CD14-positive monocyte (primary cell): ENCODE measurements at regions not wholly inside any gene's neighbourhood (a gene's known extent, or its start where the extent isn't known, plus 50 kb on each side); places are given as distances from the start of the nearest gene placed in this dataset.

Experiments used
- DNase-seq, 3 donors: peaks; one replicate each; pipeline ENCODE4 v3.0.0-alpha.2; 2011 to 2022
- H2AFZ ChIP-seq: 2 replicates; pipeline ENCODE4 v1.6.0; 2012; ENCODE audit warnings: mild to moderate bottlenecking, low read depth, low read length, inconsistent platforms; ENCODE audit not compliant: insufficient read depth, poor library complexity, severe bottlenecking
- H3K27ac ChIP-seq, 2 donors: 1 replicate in 1 of 2; 2 replicates in 1 of 2; pipeline ENCODE4 v1.5.1; 2012 to 2013; ENCODE audit warnings: low read length in 2 of 2, control low read depth in 1 of 2, inconsistent platforms in 1 of 2, low read depth in 1 of 2, mild to moderate bottlenecking in 1 of 2
- H3K27me3 ChIP-seq, 2 donors: one replicate each; pipeline versions ENCODE4 v1.6.0 to v1.6.1; 2011 to 2013; ENCODE audit warnings: low read length in 2 of 2; ENCODE audit not compliant: control insufficient read depth in 2 of 2, insufficient read depth in 2 of 2
- H3K36me3 ChIP-seq, 2 donors: replicated peaks in 1 of 2; 1 replicate in 1 of 2; 2 replicates in 1 of 2; pipeline versions ENCODE4 v1.5.1 to v1.6.1; 2012 to 2013; ENCODE audit warnings: low read length in 2 of 2, control low read depth in 1 of 2, inconsistent platforms in 1 of 2, mild to moderate bottlenecking in 1 of 2; ENCODE audit not compliant: insufficient read depth in 2 of 2, control insufficient read depth in 1 of 2
- H3K4me1 ChIP-seq, 2 donors: 1 replicate in 1 of 2; 2 replicates in 1 of 2; pipeline versions ENCODE4 v1.5.1 to v1.6.1; 2012 to 2013; ENCODE audit warnings: low read length in 2 of 2, control low read depth in 1 of 2, inconsistent platforms in 1 of 2, mild to moderate bottlenecking in 1 of 2, moderate library complexity in 1 of 2; ENCODE audit not compliant: insufficient read depth in 2 of 2, control insufficient read depth in 1 of 2
- H3K4me2 ChIP-seq: replicated peaks from 2 replicates; pipeline ENCODE3; 2012; ENCODE audit warnings: low read length, moderate library complexity, mild to moderate bottlenecking; ENCODE audit not compliant: poor library complexity, severe bottlenecking; ENCODE audit errors: extremely low read depth
- H3K4me3 ChIP-seq, 3 experiments: fragments of 200-600 bp in 1 of 3; sonication (generic) in 1 of 3; replicated peaks in 1 of 3; 1 replicate in 2 of 3; 2 replicates in 1 of 3; pipeline ENCODE4 v1.5.1; 2011 to 2013; ENCODE audit warnings: low read length in 3 of 3, mild to moderate bottlenecking in 3 of 3, control low read depth in 2 of 3, low read depth in 2 of 3, inconsistent platforms in 1 of 3, moderate library complexity in 1 of 3
- H3K79me2 ChIP-seq: 2 replicates; pipeline ENCODE4 v1.6.0; 2012; ENCODE audit warnings: mild to moderate bottlenecking, control low read depth, inconsistent platforms, low read length, moderate library complexity; ENCODE audit not compliant: insufficient read depth
- H3K9ac ChIP-seq: 2 replicates; pipeline ENCODE4 v1.6.0; 2017; ENCODE audit warnings: low read length, mild to moderate bottlenecking; ENCODE audit not compliant: insufficient read depth, poor library complexity, severe bottlenecking
- H3K9me3 ChIP-seq, 2 donors: replicated peaks in 1 of 2; 1 replicate in 1 of 2; 2 replicates in 1 of 2; pipeline versions ENCODE4 v1.5.1 to v1.6.1; 2012 to 2013; ENCODE audit warnings: low read length in 2 of 2, control low read depth in 1 of 2; ENCODE audit not compliant: control insufficient read depth in 1 of 2, insufficient read depth in 1 of 2
- H4K20me1 ChIP-seq: 2 replicates; pipeline ENCODE4 v1.6.0; 2012; ENCODE audit warnings: mild to moderate bottlenecking, low read length, control low read depth, moderate library complexity; ENCODE audit not compliant: insufficient read depth
- H3K27ac Mint-ChIP-seq, 7 donors: one replicate each; pipeline ENCODE4 v1.8.0; 2020; ENCODE audit warnings: mild to moderate bottlenecking in 7 of 7, mixed read lengths in 7 of 7, moderate library complexity in 6 of 7, inconsistent platforms in 2 of 7
- H3K27me3 Mint-ChIP-seq, 3 donors: one replicate each; pipeline ENCODE4 v1.8.0; 2021 to 2022; ENCODE audit warnings: low read depth in 3 of 3, mild to moderate bottlenecking in 3 of 3, mixed read lengths in 3 of 3, moderate library complexity in 3 of 3, inconsistent platforms in 1 of 3
- H3K36me3 Mint-ChIP-seq, 2 donors: one replicate each; pipeline ENCODE4 v1.8.0; 2020; ENCODE audit warnings: mixed read lengths in 2 of 2, inconsistent platforms in 1 of 2, mild to moderate bottlenecking in 1 of 2
- H3K4me1 Mint-ChIP-seq: one replicate; pipeline ENCODE4 v1.8.0; 2020; ENCODE audit warnings: mild to moderate bottlenecking, mixed read lengths
- H3K4me3 Mint-ChIP-seq, 2 donors: one replicate each; pipeline ENCODE4 v1.8.0; 2020; ENCODE audit warnings: mild to moderate bottlenecking in 2 of 2, mixed read lengths in 2 of 2, moderate library complexity in 1 of 2
- H3K9me3 Mint-ChIP-seq, 7 donors: one replicate each; pipeline ENCODE4 v1.8.0; 2020 to 2022; ENCODE audit warnings: mixed read lengths in 7 of 7, mild to moderate bottlenecking in 6 of 7, moderate library complexity in 6 of 7, inconsistent platforms in 2 of 7
- whole genome bisulfite sequencing: methylation state at CpG from one replicate; pipeline ENCODE4 v1.1.5; 2013; ENCODE audit warnings: missing lambda C conversion rate; ENCODE audit not compliant: insufficient coverage; 5-methylcytosine and 5-hydroxymethylcytosine counted together
- intact Hi-C, 2 donors: fragments of 100-400 bp; cut with micrococcal nuclease; formaldehyde crosslinking; loops; one replicate each; pipeline versions ENCODE4 v1.15.0 to v1.15.1; 2023
- TF ChIP-seq, protein P1 (sequence below): fragments of 200-600 bp; IDR thresholded peaks from one replicate; pipeline ENCODE4 v1.8.0; 2022; ENCODE audit warnings: antibody characterized with exemption, mild to moderate bottlenecking

DNA sequence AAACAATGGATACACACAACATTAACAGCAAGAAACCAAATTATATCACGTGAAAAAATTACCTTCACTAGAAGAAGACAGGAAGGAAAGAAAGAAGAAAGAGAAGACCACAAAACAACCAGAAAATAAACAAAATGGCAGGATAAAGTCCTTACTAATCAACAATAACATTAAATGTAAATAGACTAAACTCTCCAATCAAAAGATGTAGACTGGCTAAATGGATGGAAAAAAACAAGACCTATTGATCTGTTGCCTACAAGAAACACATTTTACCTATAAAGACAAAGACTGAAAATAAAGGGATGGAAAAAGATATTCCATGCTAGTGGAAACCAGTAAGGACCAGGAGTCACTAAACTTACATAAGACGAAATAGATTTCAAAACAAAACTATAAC, 167.0 kb upstream of the ZC3H15 start:
- Histone ChIP-seq H3K4me3 (no peak overlapping the region), H3K9ac (no peak overlapping the region), H4K20me1 (no peaks in the 10 kb centered on the region), H3K36me3 (no peaks in the 10 kb centered on the region), H3K79me2 (no peaks in the 10 kb centered on the region), H2AFZ (no peak overlapping the region), H3K4me2 (no peak overlapping the region), H3K4me1 (no peaks in the 10 kb centered on the region), H3K27ac (no peak overlapping the region), H3K9me3 (peaks cover 7% of the 10 kb centered on the region in 2 donors), H3K27me3 (no peaks in the 10 kb centered on the region)
- Mint-ChIP-seq H3K4me1 (no peaks in the 10 kb centered on the region), H3K27me3 (peaks cover 0 to 2% (median 0%) of the 10 kb centered on the region in 3 donors), H3K4me3 (no peak overlapping the region), H3K36me3 (no peaks in the 10 kb centered on the region), H3K27ac (no peak overlapping the region), H3K9me3 (peaks cover 12 to 31% (median 23%) of the 10 kb centered on the region in 7 donors)
- no peak for DNase-seq
- WGBS: no CpG with 5 or more reads among the region's 2 CpGs
- intact Hi-C loops: no loop called here
- TF ChIP-seq, protein P1, sequence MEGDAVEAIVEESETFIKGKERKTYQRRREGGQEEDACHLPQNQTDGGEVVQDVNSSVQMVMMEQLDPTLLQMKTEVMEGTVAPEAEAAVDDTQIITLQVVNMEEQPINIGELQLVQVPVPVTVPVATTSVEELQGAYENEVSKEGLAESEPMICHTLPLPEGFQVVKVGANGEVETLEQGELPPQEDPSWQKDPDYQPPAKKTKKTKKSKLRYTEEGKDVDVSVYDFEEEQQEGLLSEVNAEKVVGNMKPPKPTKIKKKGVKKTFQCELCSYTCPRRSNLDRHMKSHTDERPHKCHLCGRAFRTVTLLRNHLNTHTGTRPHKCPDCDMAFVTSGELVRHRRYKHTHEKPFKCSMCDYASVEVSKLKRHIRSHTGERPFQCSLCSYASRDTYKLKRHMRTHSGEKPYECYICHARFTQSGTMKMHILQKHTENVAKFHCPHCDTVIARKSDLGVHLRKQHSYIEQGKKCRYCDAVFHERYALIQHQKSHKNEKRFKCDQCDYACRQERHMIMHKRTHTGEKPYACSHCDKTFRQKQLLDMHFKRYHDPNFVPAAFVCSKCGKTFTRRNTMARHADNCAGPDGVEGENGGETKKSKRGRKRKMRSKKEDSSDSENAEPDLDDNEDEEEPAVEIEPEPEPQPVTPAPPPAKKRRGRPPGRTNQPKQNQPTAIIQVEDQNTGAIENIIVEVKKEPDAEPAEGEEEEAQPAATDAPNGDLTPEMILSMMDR: no peak

DNA sequence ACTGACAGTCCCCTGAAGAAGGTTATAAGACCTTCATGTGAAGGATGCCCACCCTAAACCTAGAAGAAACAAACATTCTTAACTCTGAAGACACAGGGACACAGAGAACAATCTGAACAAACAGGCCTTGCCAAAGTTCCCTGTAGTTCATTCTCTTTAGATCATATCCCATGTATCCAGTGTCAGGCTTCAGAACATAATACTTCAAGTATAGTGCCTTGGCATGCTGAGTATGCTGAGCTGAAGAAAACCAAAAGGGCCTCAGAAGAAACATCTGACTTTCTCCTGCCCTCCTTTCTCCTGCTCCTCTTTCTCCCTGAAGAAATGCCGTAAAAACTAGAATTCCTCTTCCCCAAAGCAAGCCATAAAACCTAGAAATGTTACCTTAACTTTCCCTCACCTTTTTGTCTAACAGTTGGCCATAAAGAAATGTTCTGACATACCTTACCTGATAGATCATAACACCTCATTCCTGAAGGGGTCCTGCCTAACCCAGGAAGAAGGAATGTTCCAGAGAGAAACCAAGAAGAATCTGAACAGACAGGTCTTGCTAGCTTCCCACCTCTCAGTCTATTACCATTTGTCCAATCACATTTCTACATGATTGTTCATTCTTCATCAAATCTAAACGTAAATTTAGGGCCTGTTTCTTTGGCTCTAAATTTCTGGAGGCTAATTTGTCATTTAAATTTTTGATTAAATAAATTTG, 160.1 kb upstream of the ZC3H15 start:
- H4K20me1 ChIP-seq: no peaks in the 10 kb centered on the region
- no peak overlapping the region for H3K4me2 ChIP-seq
- intact Hi-C loops: no loop called here
- peaks cover 0 to 5% of the 10 kb centered on the region in 2 donors for H3K9me3 ChIP-seq
- no peak overlapping the region for H3K9ac ChIP-seq
- Mint-ChIP-seq H3K27ac (no peak overlapping the region), H3K9me3 (peaks cover 0 to 17% (median 8%) of the 10 kb centered on the region in 7 donors), H3K4me3 (no peak overlapping the region), H3K36me3 (no peaks in the 10 kb centered on the region), H3K4me1 (no peaks in the 10 kb centered on the region), H3K27me3 (peaks cover 0 to 2% (median 0%) of the 10 kb centered on the region in 3 donors)
- 80% methylated on average over 1 of the region's 2 CpGs for WGBS
- TF ChIP-seq, protein P1: no peak
- H3K4me1 ChIP-seq: no peaks in the 10 kb centered on the region
- no peak overlapping the region for H3K27ac ChIP-seq
- no peaks in the 10 kb centered on the region for H3K36me3 ChIP-seq
- no peak overlapping the region for H3K4me3 ChIP-seq
- DNase-seq: no peak
- H3K79me2 ChIP-seq: no peaks in the 10 kb centered on the region
- no peaks in the 10 kb centered on the region for H3K27me3 ChIP-seq
- no peak overlapping the region for H2AFZ ChIP-seq
